ENCODE measurements at regions not wholly inside any gene's neighbourhood (a gene's known extent, or its start where the extent isn't known, plus 50 kb on each side); places are given as distances from the start of the nearest gene placed in this dataset.

GRCh38 chr16:85303354-85303883 lies 191.1 kb upstream of the CIBAR2 start:
- no peak overlapping the region for H3K56ac ChIP-seq (ENCODE audit: extremely low read depth, insufficient read depth, low read length)
- dilution Hi-C loops (cut with HindIII; ENCODE audit: low sequenced_read_pairs, unreplicated experiment) (no loop called here), intact Hi-C loops (cut with micrococcal nuclease) (no loop called here), in situ Hi-C loops (cut with MboI; ENCODE audit: low sequenced_read_pairs) (no loop called here)
- peaks cover 17 to 83% of the 10 kb centered on the region in 2 experiments for H3K79me1 ChIP-seq (ENCODE audit: low read depth in 1 of 2, low read length in 2 of 2)
- H3K18ac ChIP-seq (ENCODE audit: low read depth, low read length): no peak overlapping the region
- no peak for DNase-seq
- peaks cover 17% of the 10 kb centered on the region for H3K4me1 ChIP-seq (ENCODE audit: control insufficient read depth, insufficient read depth, low read length)
- H2BK120ac ChIP-seq (ENCODE audit: low read depth, low read length): no peak overlapping the region
- no peak overlapping the region for H3K4me3 ChIP-seq (ENCODE audit: insufficient read depth, low read depth, low read length)
- H3K27ac ChIP-seq (ENCODE audit: insufficient read depth, low read length): no peak overlapping the region
- no TSS peak for BruUV-seq (replicated peaks)
- H3K9ac ChIP-seq (ENCODE audit: low read depth, low read length): no peak overlapping the region
- 73% methylated on average over 11 of the region's 36 CpGs; no CpG with 5 or more reads in 1 of the 2 experiments for WGBS, 2 experiments (ENCODE audit: extremely low coverage in 2 of 2, insufficient read length in 1 of 2)
- H4K5ac ChIP-seq (ENCODE audit: low read depth, low read length): no peak overlapping the region
- no peak overlapping the region for H2AK5ac ChIP-seq (ENCODE audit: low read depth, low read length)
- no peaks in the 10 kb centered on the region for H3K9me3 ChIP-seq (ENCODE audit: control insufficient read depth, insufficient read depth, low read length)
- no peak overlapping the region for H2BK15ac ChIP-seq (ENCODE audit: low read depth, low read length)
- no peak overlapping the region for H2BK20ac ChIP-seq (ENCODE audit: low read depth, low read length)
- H2AFZ ChIP-seq (replicated peaks; ENCODE audit: low read length, poor library complexity): no peak overlapping the region
- H3K27me3 ChIP-seq (ENCODE audit: control insufficient read depth, insufficient read depth, low read length): no peaks in the 10 kb centered on the region
- H2AK9ac ChIP-seq (replicated peaks; ENCODE audit: low read depth, low read length, poor library complexity): peak overlapping the region; percentile 84
- ATAC-seq (ENCODE audit: low read depth): no peak
- H4K91ac ChIP-seq (ENCODE audit: insufficient read depth, low read depth, low read length): no peak overlapping the region
- H3K9me1 ChIP-seq (ENCODE audit: insufficient read depth, low read length): peaks cover 9% of the 10 kb centered on the region; the same call in 1 of the 2 replicates
- ChIA-PET POLR2A (ENCODE audit: unreplicated experiment) (no interaction called here), CTCF (no interaction called here)
- no peak overlapping the region for H3K14ac ChIP-seq (replicated peaks; ENCODE audit: low read depth, low read length)
- no peak overlapping the region for H3K4me2 ChIP-seq (ENCODE audit: low read depth, low read length)
- peak; percentile 32 for TF ChIP-seq SMC3 (IDR thresholded peaks at IDR 0.05; ENCODE audit: low read depth, low read length)
- TF ChIP-seq RAD21 (IDR thresholded peaks at IDR 0.05; ENCODE audit: low read length): peak; percentile 36
- TF ChIP-seq POLR2A (IDR thresholded peaks at IDR 0.05; ENCODE audit: low read depth, low read length): no peak
- TF ChIP-seq CTCF (conservative IDR thresholded peaks at IDR 0.05; ENCODE audit: low read depth, low read length): peak; percentile 45
- H3K23ac ChIP-seq (ENCODE audit: low read depth, low read length): no peak overlapping the region
- H4K20me1 ChIP-seq (ENCODE audit: insufficient read depth, low read length): peaks cover 88% of the 10 kb centered on the region
- no peak overlapping the region for H3K4ac ChIP-seq (ENCODE audit: low read depth, low read length)
- no peak overlapping the region for H2BK5ac ChIP-seq (ENCODE audit: low read depth, low read length, poor library complexity, severe bottlenecking)
- no peak overlapping the region for H4K8ac ChIP-seq (ENCODE audit: low read depth in 2 of 2, low read length in 2 of 2)
- peaks cover 4% of the 10 kb centered on the region; the same call in 1 of the 2 replicates for H3K36me3 ChIP-seq (ENCODE audit: control insufficient read depth, insufficient read depth, low read length)

Measured in IMR-90 (cell line).